PC-9 (cell line): ENCODE measurements at regions not wholly inside any gene's neighbourhood (a gene's known extent, or its start where the extent isn't known, plus 50 kb on each side); places are given as distances from the start of the nearest gene placed in this dataset.

ENCODE experiments used
- BruUV-seq: library from RNA; stranded (reverse); fragments of 400-500 nt; replicated peaks from 2 replicates; lab custom pipeline; 2021; lab: Mats Ljungman, UMichigan
- CTCF ChIA-PET: fragments of 300-600 bp; sonication (Branson Sonifier 250); formaldehyde crosslinking; loops from one replicate; lab custom pipeline; 2022; ENCODE audit warnings: antibody characterized with exemption; lab: Charles Lee
- POLR2A ChIA-PET: fragments of 300-600 bp; sonication (Branson Sonifier 250); formaldehyde crosslinking; loops from one replicate; lab custom pipeline; 2022; ENCODE audit warnings: antibody characterized with exemption; ENCODE audit not compliant: unreplicated experiment; lab: Charles Lee
- DNase-seq, 2 experiments: peaks; one replicate each; pipeline versions ENCODE4 v3.0.0 to v3.0.0-alpha.2; 2015 to 2022; ENCODE audit warnings: mixed read lengths in 1 of 2
- H2AFZ ChIP-seq: fragments of 200-600 bp; sonication (generic); 2 replicates; pipeline ENCODE4 v1.8.1; 2017; ENCODE audit warnings: antibody characterized with exemption
- H3F3A ChIP-seq: fragments of 200-600 bp; sonication (generic); 2 replicates; pipeline ENCODE4 v1.8.1; 2017; ENCODE audit warnings: antibody characterized with exemption, mild to moderate bottlenecking, low read depth; ENCODE audit not compliant: insufficient read depth
- H3K27ac ChIP-seq: fragments of 200-600 bp; sonication (generic); 2 replicates; pipeline ENCODE4 v1.6.1; 2016; ENCODE audit warnings: mixed run types
- H3K27me3 ChIP-seq: fragments of 200-600 bp; sonication (generic); 2 replicates; pipeline ENCODE4 v1.6.1; 2016; ENCODE audit warnings: low read depth, mixed run types; ENCODE audit not compliant: insufficient read depth
- H3K36me3 ChIP-seq: fragments of 200-600 bp; sonication (generic); 2 replicates; pipeline ENCODE4 v1.6.1; 2016; ENCODE audit warnings: low read depth, mixed run types
- H3K4me1 ChIP-seq: fragments of 200-600 bp; sonication (generic); replicated peaks from 2 replicates; pipeline ENCODE4 v1.6.1; 2016; ENCODE audit warnings: mixed run types; ENCODE audit not compliant: insufficient read depth
- H3K4me2 ChIP-seq: fragments of 200-600 bp; sonication (generic); 2 replicates; pipeline ENCODE4 v1.6.1; 2017; ENCODE audit warnings: mixed run types
- H3K4me3 ChIP-seq: fragments of 200-600 bp; sonication (generic); 2 replicates; pipeline ENCODE4 v1.6.1; 2016; ENCODE audit warnings: mixed run types
- H3K79me2 ChIP-seq: fragments of 200-600 bp; sonication (generic); 2 replicates; pipeline ENCODE4 v1.6.1; 2017; ENCODE audit warnings: low read depth, mixed run types
- H3K9me2 ChIP-seq: fragments of 200-600 bp; sonication (generic); 2 replicates; pipeline ENCODE4 v1.8.1; 2017; ENCODE audit warnings: mild to moderate bottlenecking; ENCODE audit not compliant: insufficient read depth
- H3K9me3 ChIP-seq: fragments of 200-600 bp; sonication (generic); 2 replicates; pipeline ENCODE4 v1.8.1; 2016; ENCODE audit warnings: low read depth; ENCODE audit not compliant: insufficient read depth
- H4K20me1 ChIP-seq: fragments of 200-600 bp; sonication (generic); 2 replicates; pipeline ENCODE4 v1.8.1; 2017; ENCODE audit not compliant: insufficient read depth
- CTCF ChIP-seq: fragments of 200-600 bp; sonication (generic); conservative IDR thresholded peaks from 2 replicates; pipeline ENCODE4 v1.6.1; 2017; ENCODE audit warnings: mixed run types, antibody characterized with exemption, mild to moderate bottlenecking, moderate library complexity
- EZH2 ChIP-seq: fragments of 200-600 bp; sonication (generic); IDR thresholded peaks from 2 replicates; pipeline ENCODE4 v1.8.0; 2017; ENCODE audit warnings: antibody characterized with exemption, low read depth
- intact Hi-C: fragments of 100-400 bp; cut with micrococcal nuclease; formaldehyde crosslinking; loops from one replicate; pipeline ENCODE4 v1.10.0; 2022; ENCODE audit not compliant: unreplicated experiment

- POLR2A ChIA-PET, result no interaction called here
- DNase-seq, result no peak
- no peaks in the 10 kb centered on the region for H3K4me1 ChIP-seq
- no peak overlapping the region for H3K4me3 ChIP-seq
- H3K36me3 ChIP-seq, result no peaks in the 10 kb centered on the region
- intact Hi-C loops, result no loop called here
- no peak overlapping the region for H3K4me2 ChIP-seq
- H4K20me1 ChIP-seq, result no peaks in the 10 kb centered on the region
- TF ChIP-seq EZH2 (no peak), CTCF (no peak)
- no peaks in the 10 kb centered on the region for H3K9me3 ChIP-seq
- no peak overlapping the region for H3K27ac ChIP-seq
- H3K9me2 ChIP-seq, result no peaks in the 10 kb centered on the region
- no peak overlapping the region for H2AFZ ChIP-seq
- CTCF ChIA-PET, result no interaction called here
- no TSS peak for BruUV-seq
- no peaks in the 10 kb centered on the region for H3F3A ChIP-seq
- H3K79me2 ChIP-seq, result no peaks in the 10 kb centered on the region
- no peaks in the 10 kb centered on the region for H3K27me3 ChIP-seq
These were observed 305.2 kb downstream of the TXNL1 start for GRCh38 chr18:56333146-56333545.

- CTCF ChIA-PET, result no interaction called here
- Histone ChIP-seq H3K4me3 (no peak overlapping the region), H3K9me2 (no peaks in the 10 kb centered on the region), H3F3A (no peaks in the 10 kb centered on the region), H3K9me3 (no peaks in the 10 kb centered on the region), H3K27me3 (no peaks in the 10 kb centered on the region), H3K4me2 (no peak overlapping the region), H3K79me2 (no peaks in the 10 kb centered on the region), H4K20me1 (no peaks in the 10 kb centered on the region), H3K4me1 (no peaks in the 10 kb centered on the region), H2AFZ (no peak overlapping the region), H3K36me3 (no peaks in the 10 kb centered on the region), H3K27ac (no peak overlapping the region)
- no peak for TF ChIP-seq EZH2
- no peak for TF ChIP-seq CTCF
- POLR2A ChIA-PET, result no interaction called here
- no TSS peak for BruUV-seq
- no peak for DNase-seq
- intact Hi-C loops, result no loop called here
These were observed 306.0 kb downstream of the TXNL1 start for GRCh38 chr18:56332371-56332770.

GRCh38 chr18:56330366-56331110 lies 307.9 kb downstream of the TXNL1 start:
- intact Hi-C loops, result no loop called here
- H4K20me1 ChIP-seq, result no peaks in the 10 kb centered on the region
- no peak overlapping the region for H2AFZ ChIP-seq
- no peaks in the 10 kb centered on the region for H3K27me3 ChIP-seq
- no TSS peak for BruUV-seq
- H3K9me2 ChIP-seq, result no peaks in the 10 kb centered on the region
- H3F3A ChIP-seq, result no peaks in the 10 kb centered on the region
- DNase-seq, result no peak
- H3K27ac ChIP-seq, result no peak overlapping the region
- no peak for TF ChIP-seq CTCF
- TF ChIP-seq EZH2, result no peak
- POLR2A ChIA-PET, result no interaction called here
- no peak overlapping the region for H3K4me3 ChIP-seq
- no peaks in the 10 kb centered on the region for H3K9me3 ChIP-seq
- H3K4me1 ChIP-seq, result no peaks in the 10 kb centered on the region
- no peaks in the 10 kb centered on the region for H3K79me2 ChIP-seq
- no peaks in the 10 kb centered on the region for H3K36me3 ChIP-seq
- no peak overlapping the region for H3K4me2 ChIP-seq
- CTCF ChIA-PET, result no interaction called here
